H1 (cell line): ENCODE measurements at regions not wholly inside any gene's neighbourhood (a gene's known extent, or its start where the extent isn't known, plus 50 kb on each side); places are given as distances from the start of the nearest gene placed in this dataset.

Experiments
- KDM4A ChIP-seq: IDR thresholded peaks from one replicate; pipeline ENCODE4 v1.7.1; 2012; ENCODE audit warnings: low read depth, mild to moderate bottlenecking, moderate library complexity, low read length, inconsistent platforms; ENCODE audit not compliant: severe bottlenecking
- NANOG ChIP-seq: IDR thresholded peaks from 2 replicates; pipeline ENCODE4 v1.6.1; 2011; ENCODE audit warnings: low read length, low read depth, mild to moderate bottlenecking, inconsistent platforms; ENCODE audit not compliant: insufficient read depth, poor library complexity, severe bottlenecking
- RAD21 ChIP-seq, 2 experiments: IDR thresholded peaks in 1 of 2; conservative IDR thresholded peaks in 1 of 2; 2 replicates each; pipeline ENCODE4 v1.6.1; 2011; ENCODE audit warnings: low read depth in 2 of 2, low read length in 2 of 2, improper control_type of control experiment in 1 of 2, inconsistent platforms in 1 of 2, mild to moderate bottlenecking in 1 of 2, moderate library complexity in 1 of 2
- TAF1 ChIP-seq: IDR thresholded peaks from 2 replicates; pipeline ENCODE4 v1.6.1; 2011; ENCODE audit warnings: mild to moderate bottlenecking, low read depth, low read length

- TF ChIP-seq RAD21 (IDR thresholded peaks at IDR 0.05 in 1 of 2, conservative IDR thresholded peaks at IDR 0.05 in 1 of 2; ENCODE audit: low read depth in 2 of 2, low read length in 2 of 2) (no peak), KDM4A (no peak), NANOG (no peak), TAF1 (no peak)
Measured at GRCh38 chr20:16951876-16952275, 203.7 kb downstream of the OTOR start (continued).
